ENCODE measurements at regions not wholly inside any gene's neighbourhood (a gene's known extent, or its start where the extent isn't known, plus 50 kb on each side); places are given as distances from the start of the nearest gene placed in this dataset.
"Not testable (repeated sequence)": the region's sequence is repeated elsewhere in the genome, so short reads cannot be mapped to it uniquely, and the experiment has no call there.

DNA sequence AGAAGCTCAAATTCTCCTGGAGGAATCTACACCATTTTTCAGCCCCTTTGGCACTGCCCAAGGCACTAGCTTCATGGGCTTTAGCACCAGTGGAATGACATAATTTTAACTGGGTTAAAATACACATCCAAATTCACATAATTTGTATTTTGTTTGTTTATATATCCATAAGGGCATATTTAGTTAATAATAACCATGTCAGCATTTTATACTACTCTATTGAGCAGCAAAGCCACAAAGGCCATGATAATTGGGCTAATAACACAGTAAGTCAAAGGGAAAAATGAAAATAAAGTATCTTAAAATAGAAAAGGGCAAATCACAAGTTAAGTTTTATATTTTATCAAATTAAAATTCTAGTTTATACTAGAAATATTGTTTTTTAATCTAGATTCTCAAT, 262.7 kb upstream of the TACR3 start:
- peaks cover 0 to 7% (median 0%) of the 10 kb centered on the region in 4 donors for H3K9me3 ChIP-seq
- no peak for TF ChIP-seq POLR2AphosphoS5 (IDR thresholded peaks at IDR 0.05)
- no peak for TF ChIP-seq POLR2A (IDR thresholded peaks at IDR 0.05)
- TF ChIP-seq, protein P1, sequence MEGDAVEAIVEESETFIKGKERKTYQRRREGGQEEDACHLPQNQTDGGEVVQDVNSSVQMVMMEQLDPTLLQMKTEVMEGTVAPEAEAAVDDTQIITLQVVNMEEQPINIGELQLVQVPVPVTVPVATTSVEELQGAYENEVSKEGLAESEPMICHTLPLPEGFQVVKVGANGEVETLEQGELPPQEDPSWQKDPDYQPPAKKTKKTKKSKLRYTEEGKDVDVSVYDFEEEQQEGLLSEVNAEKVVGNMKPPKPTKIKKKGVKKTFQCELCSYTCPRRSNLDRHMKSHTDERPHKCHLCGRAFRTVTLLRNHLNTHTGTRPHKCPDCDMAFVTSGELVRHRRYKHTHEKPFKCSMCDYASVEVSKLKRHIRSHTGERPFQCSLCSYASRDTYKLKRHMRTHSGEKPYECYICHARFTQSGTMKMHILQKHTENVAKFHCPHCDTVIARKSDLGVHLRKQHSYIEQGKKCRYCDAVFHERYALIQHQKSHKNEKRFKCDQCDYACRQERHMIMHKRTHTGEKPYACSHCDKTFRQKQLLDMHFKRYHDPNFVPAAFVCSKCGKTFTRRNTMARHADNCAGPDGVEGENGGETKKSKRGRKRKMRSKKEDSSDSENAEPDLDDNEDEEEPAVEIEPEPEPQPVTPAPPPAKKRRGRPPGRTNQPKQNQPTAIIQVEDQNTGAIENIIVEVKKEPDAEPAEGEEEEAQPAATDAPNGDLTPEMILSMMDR (IDR thresholded peaks at IDR 0.05) = no peak
- TF ChIP-seq EP300 (IDR thresholded peaks at IDR 0.05) = no peak
- no peak for DNase-seq

DNA sequence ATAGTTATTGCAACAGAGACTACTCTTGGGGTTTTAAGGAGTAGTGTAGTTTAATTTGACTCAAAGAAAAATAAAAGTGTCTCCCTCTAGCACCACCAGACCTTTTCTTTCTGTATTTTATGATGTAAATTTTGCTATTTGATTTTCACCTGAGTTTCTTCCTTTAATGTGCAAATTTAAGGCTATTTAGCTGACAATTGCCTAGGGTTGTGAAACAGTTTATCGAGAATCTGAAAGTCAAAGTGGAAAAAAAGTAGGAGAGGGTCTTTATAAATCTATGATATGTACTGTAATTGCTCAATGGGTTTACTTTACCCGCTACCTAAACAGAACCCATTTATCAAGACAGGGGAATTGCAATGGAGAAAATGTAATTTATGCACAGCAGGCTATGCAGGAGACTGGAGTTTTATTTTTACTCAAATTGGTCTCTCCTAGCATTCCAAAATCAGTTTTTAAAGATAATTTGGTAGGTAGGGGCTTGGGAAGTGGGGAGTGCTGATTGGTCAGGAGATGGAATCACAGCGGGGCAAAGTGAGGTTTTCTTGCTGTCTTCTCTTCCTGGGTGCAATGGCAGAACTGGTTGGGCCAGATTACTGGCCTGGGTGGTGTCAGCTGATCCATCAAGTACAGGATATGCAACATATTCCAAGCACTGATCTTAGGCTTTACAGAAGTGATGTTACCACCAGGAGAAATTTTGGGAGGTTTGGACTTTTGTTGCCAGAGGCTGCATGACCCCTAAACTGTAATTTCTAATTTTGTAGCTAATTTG, 228.6 kb upstream of the TACR3 start:
- intact Hi-C loops (cut with DNase I; ENCODE audit: low total_unique reads) = no loop called here
- TF ChIP-seq POLR2AphosphoS5 (IDR thresholded peaks at IDR 0.05) = no peak
- no peak for TF ChIP-seq EP300 (IDR thresholded peaks at IDR 0.05)
- TF ChIP-seq POLR2A (IDR thresholded peaks at IDR 0.05) = no peak
- TF ChIP-seq, protein P1 (IDR thresholded peaks at IDR 0.05) = no peak
- 33 to 46% (median 43%) methylated on average over 3 of the region's 3 CpGs for WGBS, 5 donors
- Histone ChIP-seq H3K27ac (no peak overlapping the region), H3K36me3 (no peaks in the 10 kb centered on the region), H3K4me3 (no peak overlapping the region), H3K9me3 (peaks cover 0 to 6% (median 0%) of the 10 kb centered on the region in 4 donors), H3K4me1 (no peaks in the 10 kb centered on the region), H3K27me3 (no peaks in the 10 kb centered on the region)
- DNase-seq = peak in 1 of 2 donors; percentile 5

More for the DNA sequence above, 262.7 kb upstream of the TACR3 start:
- H3K4me3 ChIP-seq = no peak overlapping the region
- no peaks in the 10 kb centered on the region for H3K4me1 ChIP-seq
- no peak overlapping the region for H3K27ac ChIP-seq
- no peaks in the 10 kb centered on the region for H3K27me3 ChIP-seq
- H3K36me3 ChIP-seq = no peaks in the 10 kb centered on the region
- intact Hi-C loops (cut with DNase I; ENCODE audit: low total_unique reads) = no loop called here

DNA sequence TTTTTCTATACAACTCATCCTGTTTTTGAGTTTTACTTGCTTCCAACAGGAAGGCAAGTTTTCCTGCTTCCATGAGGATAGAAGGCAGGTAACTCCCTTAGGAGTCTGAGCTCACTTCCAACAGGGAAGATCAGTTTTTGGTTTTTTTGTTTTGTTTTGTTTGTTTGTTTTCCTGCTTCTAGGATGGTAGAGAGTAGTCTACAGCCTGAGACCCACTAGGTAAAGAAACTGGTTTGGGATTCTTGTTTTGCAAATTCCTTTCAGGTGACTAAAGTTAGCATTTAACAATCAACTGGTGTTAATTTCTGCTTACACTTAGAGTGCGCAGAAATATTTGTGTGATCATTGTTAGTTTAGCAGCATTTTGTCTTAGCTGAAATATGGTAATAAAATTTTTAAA, 227.8 kb upstream of the TACR3 start:
- WGBS, 5 donors = 60 to 73% (median 63%) methylated on average over 1 of the region's 1 CpG
- Histone ChIP-seq H3K27me3 (no peaks in the 10 kb centered on the region), H3K27ac (no peak overlapping the region), H3K9me3 (peaks cover 0 to 6% (median 0%) of the 10 kb centered on the region in 4 donors), H3K4me3 (no peak overlapping the region), H3K36me3 (no peaks in the 10 kb centered on the region), H3K4me1 (no peaks in the 10 kb centered on the region)
- intact Hi-C loops (cut with DNase I; ENCODE audit: low total_unique reads) = no loop called here
- no peak for DNase-seq
- no peak for TF ChIP-seq POLR2A (IDR thresholded peaks at IDR 0.05)
- no peak for TF ChIP-seq POLR2AphosphoS5 (IDR thresholded peaks at IDR 0.05)
- TF ChIP-seq EP300 (IDR thresholded peaks at IDR 0.05) = no peak
- TF ChIP-seq, protein P1 (IDR thresholded peaks at IDR 0.05) = no peak

DNA sequence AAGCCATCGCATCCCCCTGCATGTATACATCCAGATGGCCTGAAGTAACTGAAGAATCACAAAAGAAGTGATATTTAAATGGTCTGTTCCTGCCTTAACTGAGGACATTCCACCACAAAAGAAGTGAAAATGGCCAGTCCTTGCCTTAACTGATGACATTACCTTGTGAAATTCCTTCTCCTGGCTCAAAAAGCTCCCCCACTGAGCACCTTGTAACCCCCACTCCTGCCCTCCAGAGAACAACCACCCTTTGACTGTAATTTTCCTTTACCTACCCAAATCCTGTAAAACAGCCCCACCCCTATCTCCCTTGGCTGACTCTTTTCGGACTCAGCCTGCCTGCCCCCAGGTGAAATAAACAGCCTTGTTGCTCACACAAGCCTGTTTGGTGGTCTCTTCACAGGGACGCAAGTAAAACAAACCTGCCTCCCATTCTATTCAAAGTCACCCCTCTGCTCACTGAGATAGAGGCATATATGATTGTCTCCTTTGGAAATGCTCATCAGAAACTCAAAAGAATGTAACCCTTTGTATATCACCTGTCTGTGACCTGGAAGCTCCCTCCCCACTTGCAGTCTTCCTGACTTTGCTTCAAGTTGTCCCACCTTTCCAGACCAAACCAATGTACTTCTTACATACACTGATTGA, 227.0 kb upstream of the TACR3 start:
- intact Hi-C loops (cut with DNase I; ENCODE audit: low total_unique reads); H3K27me3 ChIP-seq; H3K4me1 ChIP-seq; DNase-seq; H3K27ac ChIP-seq; H3K9me3 ChIP-seq; H3K36me3 ChIP-seq; H3K4me3 ChIP-seq: not testable (repeated sequence)
- WGBS, 5 donors = 52 to 66% (median 61%) methylated on average over 3 of the region's 3 CpGs

DNA sequence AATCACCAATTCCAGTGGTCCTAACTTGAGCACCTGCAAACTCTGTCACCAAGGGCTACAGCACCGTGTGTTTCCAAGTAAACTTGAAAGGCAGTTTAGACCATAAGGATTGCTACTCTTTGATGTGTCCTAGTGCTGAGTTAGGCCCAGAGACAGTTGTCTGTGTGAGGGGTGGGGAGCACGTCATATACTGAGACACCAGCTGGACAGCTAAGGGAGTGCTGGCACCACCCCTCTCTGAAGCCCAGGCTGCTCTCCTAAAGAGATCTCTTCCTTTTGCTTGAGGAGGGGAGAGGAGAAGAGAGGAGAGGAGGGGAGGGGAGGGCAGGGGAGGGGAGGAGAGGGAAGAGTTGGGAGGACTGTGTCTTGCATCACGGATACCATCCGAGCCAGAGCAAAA, 218.7 kb upstream of the TACR3 start:
- H3K27ac ChIP-seq = no peak overlapping the region
- TF ChIP-seq POLR2AphosphoS5 (IDR thresholded peaks at IDR 0.05) (no peak), POLR2A (IDR thresholded peaks at IDR 0.05) (no peak), EP300 (IDR thresholded peaks at IDR 0.05) (no peak)
- TF ChIP-seq, protein P1 (IDR thresholded peaks at IDR 0.05) = no peak
- H3K9me3 ChIP-seq = peaks cover 0 to 8% (median 6%) of the 10 kb centered on the region in 4 donors
- no peaks in the 10 kb centered on the region for H3K36me3 ChIP-seq
- WGBS, 5 donors = 71 to 85% (median 83%) methylated on average over 4 of the region's 4 CpGs
- no peak overlapping the region for H3K4me3 ChIP-seq
- intact Hi-C loops (cut with DNase I; ENCODE audit: low total_unique reads) = no loop called here
- H3K27me3 ChIP-seq = no peaks in the 10 kb centered on the region
- H3K4me1 ChIP-seq = no peaks in the 10 kb centered on the region
- DNase-seq = no peak

All from stomach (tissue), 8 donors.